ENCODE measurements at regions not wholly inside any gene's neighbourhood (a gene's known extent, or its start where the extent isn't known, plus 50 kb on each side); places are given as distances from the start of the nearest gene placed in this dataset.

GRCh38 chr16:51243936-51244436, 92.9 kb upstream of the SALL1 start (continued):
- TF ChIP-seq ATF5 (CRISPR knock-in tag; IDR thresholded peaks at IDR 0.05; ENCODE audit: low read depth) (no peak), TFDP1 (CRISPR knock-in tag; IDR thresholded peaks at IDR 0.05; ENCODE audit: borderline replicate concordance) (peak; percentile 13; the same call in 1 of the 2 replicates), ZNF740 (CRISPR knock-in tag; IDR thresholded peaks at IDR 0.05) (no peak), PRMT3 (CRISPR knock-in tag; IDR thresholded peaks at IDR 0.05; ENCODE audit: borderline replicate concordance, low read depth) (no peak), ZFAT (CRISPR knock-in tag; conservative IDR thresholded peaks at IDR 0.05) (no peak), HOXA5 (CRISPR knock-in tag; IDR thresholded peaks at IDR 0.05) (no peak), ZNF607 (CRISPR knock-in tag; IDR thresholded peaks at IDR 0.05; ENCODE audit: borderline replicate concordance) (no peak), SRY (CRISPR knock-in tag; IDR thresholded peaks at IDR 0.05) (no peak), IKZF1 (IDR thresholded peaks at IDR 0.05) (no peak), MTERF4 (CRISPR knock-in tag; IDR thresholded peaks at IDR 0.05) (0 out of 2 replicates have a peak, but pooled peaks have one; percentile 34), GPBP1L1 (CRISPR knock-in tag; IDR thresholded peaks at IDR 0.05) (no peak), CERS6 (CRISPR knock-in tag; IDR thresholded peaks at IDR 0.05) (no peak), ZKSCAN8 (CRISPR knock-in tag; IDR thresholded peaks at IDR 0.05; ENCODE audit: borderline replicate concordance) (peak; percentile 67; the same call in 1 of the 2 replicates), ZFP91 (CRISPR knock-in tag; IDR thresholded peaks at IDR 0.05; ENCODE audit: borderline replicate concordance) (no peak), ZNF777 (CRISPR knock-in tag; IDR thresholded peaks at IDR 0.05) (no peak), ZBTB44 (CRISPR knock-in tag; IDR thresholded peaks at IDR 0.05) (no peak), ZFYVE20 (CRISPR knock-in tag; IDR thresholded peaks at IDR 0.05; ENCODE audit: borderline replicate concordance, low read depth) (no peak), ZNF768 (CRISPR knock-in tag; IDR thresholded peaks at IDR 0.05) (no peak)
